Left cardiac atrium (tissue), 4 donors: ENCODE measurements at regions not wholly inside any gene's neighbourhood (a gene's known extent, or its start where the extent isn't known, plus 50 kb on each side); places are given as distances from the start of the nearest gene placed in this dataset.

Experiments used
- ATAC-seq, 2 donors: fragments of 200-7000 bp; cut with Tn5 transposase; one replicate each; pipeline ENCODE4 v1.9.1; 2020; ENCODE audit warnings: mild to moderate bottlenecking in 2 of 2, moderate library complexity in 2 of 2
- DNase-seq: peaks from one replicate; pipeline ENCODE4 v3.0.0-alpha.2; 2020
- intact Hi-C, 2 donors: fragments of 100-400 bp; cut with DNase I; formaldehyde crosslinking; loops; one replicate each; pipeline versions ENCODE4 v1.14.1 to v1.15.1; 2022 to 2023
- donor health status: DM: no; HTN: yes; CAD: no.
- donor health status: DM: no; HTN: yes; CAD: no; lungs with severe emphysema.
- donor health status: DM: yes; HTN: yes; CAD: no.
- donor health status: Dilated cardiomyopathy.

GRCh38 chr12:62103748-62104147, 156.5 kb upstream of the USP15 start:
- intact Hi-C loops = no loop called here
- no peak for ATAC-seq
- DNase-seq = no peak

- intact Hi-C loops = no loop called here
- no peak for ATAC-seq
- DNase-seq = no peak
Observed at GRCh38 chr12:62106547-62107185, 153.5 kb upstream of the USP15 start.

GRCh38 chr12:62113366-62114011, 146.7 kb upstream of the USP15 start:
- intact Hi-C loops = no loop called here
- no peak for ATAC-seq
- no peak for DNase-seq

GRCh38 chr12:62116986-62117385, 143.2 kb upstream of the USP15 start:
- ATAC-seq (no peak), DNase-seq (no peak)
- intact Hi-C loops = no loop called here

- DNase-seq = no peak
- intact Hi-C loops = no loop called here
- no peak for ATAC-seq
Observed at GRCh38 chr12:62123721-62124203, 136.4 kb upstream of the USP15 start.

- intact Hi-C loops = no loop called here
- ATAC-seq (no peak), DNase-seq (no peak)
Observed at GRCh38 chr12:62127516-62127915, 132.7 kb upstream of the USP15 start.

- DNase-seq = no peak
- no peak for ATAC-seq
- intact Hi-C loops = no loop called here
Observed at GRCh38 chr12:62128175-62128975, 131.8 kb upstream of the USP15 start.

GRCh38 chr12:62129291-62129690, 130.9 kb upstream of the USP15 start:
- no peak for ATAC-seq
- intact Hi-C loops = no loop called here
- no peak for DNase-seq

GRCh38 chr12:62130402-62130801, 129.8 kb upstream of the USP15 start:
- intact Hi-C loops = no loop called here
- no peak for DNase-seq
- no peak for ATAC-seq

- intact Hi-C loops = no loop called here
- DNase-seq (no peak), ATAC-seq (no peak)
Observed at GRCh38 chr12:62130834-62131552, 129.2 kb upstream of the USP15 start.

GRCh38 chr12:62133440-62133839, 126.8 kb upstream of the USP15 start:
- intact Hi-C loops = no loop called here
- DNase-seq = no peak
- ATAC-seq = no peak

GRCh38 chr12:62135553-62136200, 124.5 kb upstream of the USP15 start:
- no peak for ATAC-seq
- no peak for DNase-seq
- intact Hi-C loops = no loop called here

- ATAC-seq (no peak), DNase-seq (no peak)
- intact Hi-C loops = no loop called here
Observed at GRCh38 chr12:62136496-62136895, 123.7 kb upstream of the USP15 start.

- no peak for ATAC-seq
- no peak for DNase-seq
- intact Hi-C loops = no loop called here
Observed at GRCh38 chr12:62138527-62138926, 121.7 kb upstream of the USP15 start.

GRCh38 chr12:62146318-62146717, 113.9 kb upstream of the USP15 start:
- DNase-seq (no peak), ATAC-seq (no peak)
- intact Hi-C loops = no loop called here

- ATAC-seq = no peak
- intact Hi-C loops = no loop called here
- no peak for DNase-seq
Observed at GRCh38 chr12:62158013-62158412, 102.2 kb upstream of the USP15 start.

GRCh38 chr12:62158461-62159360, 101.5 kb upstream of the USP15 start:
- intact Hi-C loops = no loop called here
- ATAC-seq = no peak
- DNase-seq = no peak

- DNase-seq (no peak), ATAC-seq (no peak)
- intact Hi-C loops = no loop called here
Observed at GRCh38 chr12:62162214-62162613, 98.0 kb upstream of the USP15 start.
